ENCODE measurements at regions not wholly inside any gene's neighbourhood (a gene's known extent, or its start where the extent isn't known, plus 50 kb on each side); places are given as distances from the start of the nearest gene placed in this dataset.

GRCh38 chr1:102588536-102588935 lies 519.8 kb downstream of the COL11A1 start:
- intact Hi-C loops (cut with DNase I; ENCODE audit: low total_unique reads) = no loop called here
- Histone ChIP-seq H3K27me3 (no peaks in the 10 kb centered on the region), H3K9me3 (no peaks in the 10 kb centered on the region), H3K4me3 (no peak overlapping the region), H3K4me1 (no peaks in the 10 kb centered on the region), H3K27ac (no peak overlapping the region), H3K36me3 (no peaks in the 10 kb centered on the region)
- TF ChIP-seq CTCF (IDR thresholded peaks at IDR 0.05) = no peak
- no peak for DNase-seq

GRCh38 chr1:102586022-102586421 lies 522.3 kb downstream of the COL11A1 start:
- no peak for DNase-seq
- intact Hi-C loops (cut with DNase I; ENCODE audit: low total_unique reads) = no loop called here

GRCh38 chr1:102580806-102581205 lies 527.5 kb downstream of the COL11A1 start:
- Histone ChIP-seq H3K27ac (no peak overlapping the region), H3K27me3 (no peaks in the 10 kb centered on the region), H3K4me1 (no peaks in the 10 kb centered on the region), H3K4me3 (no peak overlapping the region), H3K9me3 (no peaks in the 10 kb centered on the region), H3K36me3 (no peaks in the 10 kb centered on the region)
- DNase-seq = no peak
- intact Hi-C loops (cut with DNase I; ENCODE audit: low total_unique reads) = no loop called here
- TF ChIP-seq CTCF (IDR thresholded peaks at IDR 0.05) = no peak

More at GRCh38 chr1:102586022-102586421, 522.3 kb downstream of the COL11A1 start:
- Histone ChIP-seq H3K36me3 (no peaks in the 10 kb centered on the region), H3K4me1 (no peaks in the 10 kb centered on the region), H3K9me3 (no peaks in the 10 kb centered on the region), H3K27ac (no peak overlapping the region), H3K4me3 (no peak overlapping the region), H3K27me3 (no peaks in the 10 kb centered on the region)
- no peak for TF ChIP-seq CTCF (IDR thresholded peaks at IDR 0.05)

DNA sequence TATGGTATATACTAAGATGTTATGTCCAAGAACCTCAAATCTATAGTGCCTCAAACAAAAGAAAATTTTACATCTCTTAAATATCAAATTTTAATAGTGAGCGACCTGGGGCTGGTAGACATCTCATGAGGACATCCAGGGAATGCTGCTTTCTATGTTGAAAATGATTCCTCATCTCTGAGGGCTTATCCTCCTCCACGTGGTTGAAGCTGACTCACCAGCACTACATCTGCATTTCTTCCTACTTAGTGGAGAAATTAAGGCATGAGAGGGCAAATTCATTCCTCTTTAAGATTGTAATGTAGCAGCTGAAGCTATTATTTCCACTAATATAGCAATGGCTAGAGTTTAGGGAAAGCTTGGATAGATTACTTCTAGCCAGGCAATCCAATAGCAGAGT lies 529.5 kb downstream of the COL11A1 start:
- DNase-seq = no peak

GRCh38 chr1:102572637-102573036 lies 535.7 kb downstream of the COL11A1 start:
- intact Hi-C loops (cut with DNase I; ENCODE audit: low total_unique reads) = no loop called here
- no peak overlapping the region for H3K27ac ChIP-seq
- H3K36me3 ChIP-seq = no peaks in the 10 kb centered on the region
- TF ChIP-seq CTCF (IDR thresholded peaks at IDR 0.05) = no peak
- no peaks in the 10 kb centered on the region for H3K4me1 ChIP-seq
- no peak for DNase-seq
- H3K4me3 ChIP-seq = no peak overlapping the region
- no peaks in the 10 kb centered on the region for H3K9me3 ChIP-seq
- no peaks in the 10 kb centered on the region for H3K27me3 ChIP-seq

More for the DNA sequence above, 529.5 kb downstream of the COL11A1 start:
- Histone ChIP-seq H3K27ac (no peak overlapping the region), H3K27me3 (no peaks in the 10 kb centered on the region), H3K36me3 (no peaks in the 10 kb centered on the region), H3K4me1 (no peaks in the 10 kb centered on the region), H3K9me3 (no peaks in the 10 kb centered on the region), H3K4me3 (no peak overlapping the region)
- intact Hi-C loops (cut with DNase I; ENCODE audit: low total_unique reads) = no loop called here
- no peak for TF ChIP-seq CTCF (IDR thresholded peaks at IDR 0.05)

DNA sequence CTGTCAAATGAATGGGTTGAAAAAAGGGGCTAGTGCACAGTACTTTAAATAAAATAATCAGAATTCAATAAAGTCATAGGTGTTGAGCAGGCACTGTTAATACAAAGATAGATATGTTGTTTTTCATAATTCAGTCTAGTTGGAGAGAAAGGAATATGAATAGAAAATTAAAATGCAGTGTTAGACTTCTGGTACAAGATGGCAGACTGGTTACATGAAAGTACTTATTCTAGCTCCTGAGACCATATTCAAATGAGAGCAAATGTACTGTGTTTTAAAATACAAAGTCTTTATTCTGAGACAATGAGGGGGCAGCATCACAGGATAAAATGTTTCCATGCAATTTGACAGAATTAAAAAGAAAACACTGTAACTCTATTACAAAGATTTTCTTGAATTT lies 542.1 kb downstream of the COL11A1 start:
- DNase-seq = no peak
- Histone ChIP-seq H3K36me3 (no peaks in the 10 kb centered on the region), H3K27me3 (no peaks in the 10 kb centered on the region), H3K4me3 (no peak overlapping the region), H3K27ac (no peak overlapping the region), H3K9me3 (no peaks in the 10 kb centered on the region), H3K4me1 (no peaks in the 10 kb centered on the region)
- intact Hi-C loops (cut with DNase I; ENCODE audit: low total_unique reads) = no loop called here
- TF ChIP-seq CTCF (IDR thresholded peaks at IDR 0.05) = no peak
